Central memory CD4-positive, alpha-beta T cell (primary cell): ENCODE measurements at regions not wholly inside any gene's neighbourhood (a gene's known extent, or its start where the extent isn't known, plus 50 kb on each side); places are given as distances from the start of the nearest gene placed in this dataset.
"Not testable (repeated sequence)": the region's sequence is repeated elsewhere in the genome, so short reads cannot be mapped to it uniquely, and the experiment has no call there.

Source experiments
- DNase-seq: peaks from one replicate; pipeline ENCODE4 v3.0.0; 2022

GRCh38 chr11:3583476-3583875 lies 58.3 kb downstream of the ART5 start:
- DNase-seq, result not testable (repeated sequence)

- peak; percentile 4 for DNase-seq
These were observed 60.4 kb downstream of the ART5 start for GRCh38 chr11:3581389-3581725.

- DNase-seq, result peak; percentile 57
These were observed 61.1 kb downstream of the ART5 start for GRCh38 chr11:3580487-3581388.

GRCh38 chr11:3579600-3580459 lies 62.0 kb downstream of the ART5 start:
- DNase-seq, result not testable (repeated sequence)

- DNase-seq, result not testable (repeated sequence)
These were observed 65.7 kb downstream of the ART5 start for GRCh38 chr11:3576066-3576604.

- not testable (repeated sequence) for DNase-seq
These were observed 68.7 kb downstream of the ART5 start for GRCh38 chr11:3572976-3573647.

GRCh38 chr11:3571752-3572151 lies 70.0 kb downstream of the ART5 start:
- not testable (repeated sequence) for DNase-seq

- DNase-seq, result not testable (repeated sequence)
These were observed 76.0 kb downstream of the ART5 start for GRCh38 chr11:3565838-3566237.

- peak; percentile 35 for DNase-seq
These were observed 77.4 kb downstream of the ART5 start for GRCh38 chr11:3564383-3564782.

GRCh38 chr11:3554621-3555020 lies 87.2 kb downstream of the ART5 start:
- peak; percentile 55 for DNase-seq

- peak; percentile 61 for DNase-seq
These were observed 96.8 kb downstream of the ART5 start for GRCh38 chr11:3544990-3545389.

GRCh38 chr11:3538220-3538619 lies 103.6 kb downstream of the ART5 start:
- not testable (repeated sequence) for DNase-seq

GRCh38 chr11:3537254-3537653 lies 104.5 kb downstream of the ART5 start:
- DNase-seq, result not testable (repeated sequence)

- not testable (repeated sequence) for DNase-seq
These were observed 108.8 kb downstream of the ART5 start for GRCh38 chr11:3532958-3533357.

GRCh38 chr11:3531280-3531679 lies 110.5 kb downstream of the ART5 start:
- not testable (repeated sequence) for DNase-seq

- not testable (repeated sequence) for DNase-seq
These were observed 118.2 kb downstream of the ART5 start for GRCh38 chr11:3523567-3523966.

GRCh38 chr11:3520905-3521304 lies 120.9 kb downstream of the ART5 start:
- DNase-seq, result not testable (repeated sequence)

GRCh38 chr11:3519841-3520240 lies 122.0 kb downstream of the ART5 start:
- not testable (repeated sequence) for DNase-seq

- not testable (repeated sequence) for DNase-seq
These were observed 124.7 kb downstream of the ART5 start for GRCh38 chr11:3516934-3517567.

- DNase-seq, result not testable (repeated sequence)
These were observed 125.4 kb downstream of the ART5 start for GRCh38 chr11:3516345-3516933.

GRCh38 chr11:3514635-3515424 lies 127.0 kb downstream of the ART5 start:
- DNase-seq, result not testable (repeated sequence)
